GM18507 (cell line): ENCODE measurements at regions not wholly inside any gene's neighbourhood (a gene's known extent, or its start where the extent isn't known, plus 50 kb on each side); places are given as distances from the start of the nearest gene placed in this dataset.

Experiments used
- DNase-seq: peaks from one replicate; pipeline ENCODE4 v3.0.0; 2011; ENCODE audit warnings: low read depth; ENCODE audit not compliant: insufficient read length; ENCODE audit errors: extremely low spot score
- FAIRE-seq: peaks from 2 replicates; lab custom pipeline; 2011; peaks lifted over from hg19 to GRCh38; lab: Jason Lieb, UNC

GRCh38 chr2:15715596-15715995, 123.9 kb downstream of the DDX1 start:
- DNase-seq (no peak), FAIRE-seq (no peak)

DNA sequence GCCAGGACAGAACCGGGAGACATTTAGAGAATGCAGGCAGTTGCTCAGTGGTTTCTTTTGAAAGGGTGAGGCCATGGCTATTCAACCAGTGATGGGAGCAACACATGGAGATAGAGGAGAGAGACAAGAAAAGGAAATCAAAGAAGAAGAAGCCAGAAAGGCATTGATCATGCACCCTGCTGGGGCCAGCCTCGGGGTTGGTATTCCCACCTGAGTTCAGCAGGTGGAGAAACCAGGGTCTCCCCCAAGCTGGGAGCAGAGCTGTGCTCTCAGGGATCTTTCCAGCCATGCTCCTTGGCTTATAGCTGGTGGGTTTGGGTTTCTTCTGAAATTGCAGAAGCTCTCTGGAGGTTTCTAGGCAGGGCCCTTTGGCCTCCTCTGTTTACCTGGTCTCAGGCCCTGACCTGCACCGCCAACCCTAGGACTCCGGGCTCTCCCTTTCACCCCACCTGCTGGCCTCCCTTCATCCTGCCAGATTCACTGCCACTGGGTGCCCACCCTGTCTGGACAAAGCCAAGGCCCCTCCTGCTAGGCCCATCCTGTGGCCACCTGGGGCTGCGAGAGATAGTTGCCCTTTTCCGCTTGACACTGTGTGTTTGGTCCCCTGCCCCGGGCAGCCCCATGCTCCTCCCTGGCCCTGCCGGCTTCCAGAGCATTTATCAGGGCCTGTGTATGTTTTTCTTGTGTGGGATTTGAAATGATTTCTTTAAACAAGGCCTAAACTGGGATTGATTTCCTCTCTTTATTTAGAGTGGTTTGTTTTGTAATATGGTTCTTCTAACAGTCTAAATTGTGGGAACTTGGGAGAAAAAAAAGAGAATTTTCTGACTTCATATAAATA, 126.7 kb downstream of the DDX1 start:
- FAIRE-seq (no peak), DNase-seq (no peak)

- DNase-seq (no peak), FAIRE-seq (no peak)
Observed at GRCh38 chr2:15718944-15719323, 127.3 kb downstream of the DDX1 start.

- DNase-seq (no peak), FAIRE-seq (no peak)
Observed at GRCh38 chr2:15719566-15720313, 128.1 kb downstream of the DDX1 start.

DNA sequence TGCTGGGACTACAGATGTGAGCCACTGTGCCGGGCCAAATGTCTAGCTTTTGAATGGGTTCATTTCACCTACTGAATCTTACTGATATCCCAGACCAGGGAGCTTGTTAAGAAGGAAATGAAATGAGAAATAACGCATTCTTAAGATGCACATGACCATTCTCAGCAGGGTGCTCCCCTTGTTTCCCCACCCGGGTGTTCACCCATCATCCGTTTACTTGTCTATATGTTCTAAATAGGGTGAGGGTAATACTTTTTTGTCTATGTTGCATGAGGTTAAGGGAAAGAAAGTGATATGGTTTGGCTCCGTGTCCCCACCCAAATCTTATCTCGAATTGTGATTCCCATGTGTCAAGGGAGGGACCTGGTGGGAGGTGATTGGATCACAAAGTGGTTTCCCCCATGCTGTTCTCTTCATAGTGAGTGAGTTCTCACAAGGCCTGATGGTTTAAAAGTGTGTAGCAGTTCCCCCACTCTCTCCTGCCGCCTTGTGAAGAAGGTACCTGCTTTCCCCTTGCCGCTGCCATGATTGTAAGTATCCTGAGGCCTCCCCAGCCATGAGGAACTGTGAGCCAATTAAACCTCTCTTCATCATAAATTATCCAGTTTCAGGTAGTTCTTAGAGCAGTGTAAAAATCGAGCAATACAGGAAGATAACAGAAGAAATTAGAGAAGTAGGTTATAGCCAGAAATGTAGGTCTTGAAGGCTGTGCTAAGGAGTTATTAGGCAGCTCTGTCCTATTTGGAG, 129.1 kb downstream of the DDX1 start:
- DNase-seq = no peak

DNA sequence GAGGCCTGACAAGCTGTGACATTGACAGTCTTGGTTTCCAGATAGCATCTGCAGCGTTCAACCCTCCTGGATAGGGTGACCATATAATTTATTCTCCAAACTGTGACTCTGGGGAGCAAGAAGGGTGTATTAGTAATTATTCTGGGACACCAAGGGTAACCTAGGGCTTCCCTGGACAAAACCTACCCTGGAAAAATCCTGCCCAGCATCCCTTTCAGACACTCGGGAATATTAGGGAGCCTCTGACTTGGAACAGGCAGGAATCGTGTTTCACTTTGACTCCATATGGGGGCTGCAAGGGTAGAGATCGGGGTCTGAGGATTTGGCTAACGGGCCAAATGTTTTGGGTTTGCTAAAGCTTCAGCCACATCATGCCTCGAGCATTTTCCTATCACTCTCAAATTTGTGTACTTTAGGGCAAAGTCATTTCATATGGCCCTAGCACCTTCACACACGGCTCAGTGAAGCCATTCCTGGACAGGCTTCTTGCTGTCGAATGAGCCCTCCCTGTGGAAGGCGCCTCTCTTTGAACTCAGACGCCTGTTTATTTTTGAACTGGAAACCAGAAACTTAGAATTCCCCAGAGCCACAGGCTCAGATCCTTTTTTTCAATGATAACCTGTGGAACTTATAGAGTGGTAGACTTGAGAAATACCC, 129.9 kb downstream of the DDX1 start:
- FAIRE-seq = no peak
- DNase-seq = no peak

More for the DNA sequence above, 129.1 kb downstream of the DDX1 start:
- FAIRE-seq = no peak

DNA sequence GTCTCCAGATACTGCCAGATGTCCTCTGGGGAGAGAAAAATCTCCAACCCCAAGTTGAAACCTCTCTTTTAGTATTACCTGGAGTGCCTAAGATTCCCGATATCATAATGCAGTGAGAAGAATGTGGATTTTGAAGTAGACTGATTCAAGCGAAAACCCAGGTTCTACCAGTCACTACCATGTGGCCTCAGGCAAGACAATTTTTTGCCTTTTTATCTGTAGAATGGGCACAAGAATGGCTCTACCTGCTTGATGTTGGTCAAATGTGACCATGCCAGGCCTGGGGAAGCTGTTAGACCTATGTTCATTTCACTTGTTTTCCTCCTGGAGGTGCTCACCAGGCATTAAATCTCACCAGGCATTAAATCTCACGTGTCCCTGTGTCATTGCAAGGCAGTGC, 131.3 kb downstream of the DDX1 start:
- DNase-seq (no peak), FAIRE-seq (no peak)

DNA sequence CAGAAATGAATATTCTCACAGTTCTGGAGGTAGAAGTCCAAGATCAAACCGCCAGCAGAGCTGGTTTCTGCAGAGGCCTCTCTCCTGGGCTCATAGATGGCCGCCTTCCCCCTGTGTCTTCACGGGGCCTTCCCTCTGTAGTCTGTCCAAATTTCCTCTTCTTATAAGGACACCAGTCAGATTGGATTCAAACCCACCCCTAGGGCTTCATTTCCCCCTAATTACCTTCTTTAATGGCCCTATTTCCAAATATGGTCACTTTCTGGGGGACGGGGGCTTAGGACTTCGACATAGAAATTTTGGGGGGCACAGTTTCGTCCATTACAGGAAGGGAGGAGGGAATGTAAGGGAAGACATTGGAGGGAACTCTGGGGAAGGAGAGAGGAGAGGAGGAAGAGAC, 132.6 kb downstream of the DDX1 start:
- DNase-seq = no peak
- FAIRE-seq = no peak

- DNase-seq = no peak
- FAIRE-seq = no peak
Observed at GRCh38 chr2:15725101-15725781, 133.6 kb downstream of the DDX1 start.

DNA sequence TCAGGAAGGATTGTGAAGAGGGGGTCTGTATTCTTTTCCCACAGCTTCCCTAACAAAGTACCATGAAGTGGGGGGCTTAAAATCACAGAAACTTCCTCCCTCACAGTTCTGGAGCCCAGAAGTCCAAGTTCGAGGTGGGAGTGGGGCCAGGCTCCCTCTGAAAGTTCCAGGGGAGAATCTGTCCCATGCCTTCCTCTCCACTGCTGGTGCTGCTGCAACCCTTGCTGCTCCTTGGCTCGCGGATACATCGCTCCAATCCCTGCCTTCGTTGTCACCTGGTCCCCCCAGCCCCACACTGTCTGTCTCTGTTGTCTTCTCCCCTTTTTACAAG, 134.1 kb downstream of the DDX1 start:
- DNase-seq = no peak
- no peak for FAIRE-seq

DNA sequence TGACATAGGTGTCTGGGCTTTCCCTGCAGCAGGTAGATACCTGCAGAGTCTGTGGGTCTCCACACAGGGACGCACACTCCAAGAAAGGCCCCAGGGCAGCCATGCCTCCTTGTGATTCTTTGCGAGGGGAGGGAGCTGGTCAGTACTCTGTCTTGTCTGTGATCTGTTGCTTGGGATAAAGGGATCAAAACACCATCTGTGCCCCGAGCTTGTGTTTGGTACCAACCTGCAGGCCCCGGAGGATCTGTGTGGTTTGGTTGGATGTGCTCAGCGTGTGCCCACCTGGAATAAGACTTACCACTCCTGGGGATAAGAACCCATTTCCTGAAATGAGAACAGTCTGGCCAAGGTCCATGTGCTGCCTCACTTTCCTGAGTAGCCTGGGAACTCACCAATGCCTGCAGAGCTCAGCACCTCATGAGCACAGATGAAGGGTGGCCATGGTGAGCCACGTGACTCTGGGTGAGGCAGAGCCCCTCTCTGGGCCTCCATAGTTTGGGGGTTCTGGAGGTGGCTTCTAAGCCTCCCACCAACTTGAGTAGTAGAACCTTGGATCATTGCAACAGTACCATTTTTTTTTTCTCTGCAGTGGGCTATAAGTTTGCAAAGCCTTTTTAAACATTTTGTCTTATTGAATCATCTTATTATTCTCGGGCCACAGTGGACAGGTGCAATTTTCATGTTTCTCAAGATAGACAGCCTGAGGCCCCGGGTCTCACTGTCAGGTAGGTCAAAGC, 134.8 kb downstream of the DDX1 start:
- DNase-seq (no peak), FAIRE-seq (no peak)

DNA sequence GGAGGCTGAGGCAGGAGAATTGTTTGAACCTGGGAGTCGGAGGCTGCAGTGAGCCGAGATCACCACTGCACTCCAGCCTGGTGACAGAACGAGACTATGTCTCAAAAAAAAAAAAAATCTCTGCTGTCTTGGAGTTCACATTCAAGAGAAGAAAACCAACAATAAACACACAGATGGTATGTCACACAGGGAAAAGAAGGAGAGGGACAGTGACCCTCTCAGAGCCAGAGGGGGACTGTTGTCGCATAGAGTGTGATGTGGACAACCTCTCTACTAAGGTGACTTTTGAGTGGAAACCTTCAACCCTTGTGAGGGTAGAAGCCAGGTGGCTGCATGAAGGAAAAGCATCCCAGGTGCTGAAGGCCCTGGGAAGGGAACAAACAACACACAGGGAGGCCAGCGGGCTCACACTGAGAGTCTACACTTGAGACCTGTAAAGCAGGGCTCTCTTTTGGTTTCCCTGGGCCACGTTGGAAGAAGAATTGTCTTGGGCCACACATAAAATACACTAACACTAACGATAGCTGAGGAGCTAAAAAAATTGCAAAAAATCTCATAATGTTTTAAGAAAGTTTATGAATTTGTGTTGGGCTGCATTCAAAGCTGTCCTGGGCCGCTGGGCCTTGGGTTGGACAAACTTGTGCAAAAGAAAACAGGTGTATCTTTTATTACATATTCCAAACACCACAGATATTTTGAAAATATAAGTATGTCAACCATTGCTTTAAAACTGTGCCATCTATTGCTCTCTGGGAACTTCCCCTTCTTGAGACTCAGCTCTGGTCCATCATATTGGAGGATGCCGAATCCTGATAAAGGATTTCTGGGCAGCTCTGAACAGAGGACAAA, 136.0 kb downstream of the DDX1 start:
- no peak for FAIRE-seq

GRCh38 chr2:15728245-15728938, 136.7 kb downstream of the DDX1 start:
- no peak for FAIRE-seq
- DNase-seq = no peak

More for the DNA sequence above, 136.0 kb downstream of the DDX1 start:
- no peak for DNase-seq

- no peak for FAIRE-seq
- DNase-seq = no peak
Observed at GRCh38 chr2:15729001-15729400, 137.3 kb downstream of the DDX1 start.

GRCh38 chr2:15729709-15730544, 138.3 kb downstream of the DDX1 start:
- DNase-seq (no peak), FAIRE-seq (no peak)

DNA sequence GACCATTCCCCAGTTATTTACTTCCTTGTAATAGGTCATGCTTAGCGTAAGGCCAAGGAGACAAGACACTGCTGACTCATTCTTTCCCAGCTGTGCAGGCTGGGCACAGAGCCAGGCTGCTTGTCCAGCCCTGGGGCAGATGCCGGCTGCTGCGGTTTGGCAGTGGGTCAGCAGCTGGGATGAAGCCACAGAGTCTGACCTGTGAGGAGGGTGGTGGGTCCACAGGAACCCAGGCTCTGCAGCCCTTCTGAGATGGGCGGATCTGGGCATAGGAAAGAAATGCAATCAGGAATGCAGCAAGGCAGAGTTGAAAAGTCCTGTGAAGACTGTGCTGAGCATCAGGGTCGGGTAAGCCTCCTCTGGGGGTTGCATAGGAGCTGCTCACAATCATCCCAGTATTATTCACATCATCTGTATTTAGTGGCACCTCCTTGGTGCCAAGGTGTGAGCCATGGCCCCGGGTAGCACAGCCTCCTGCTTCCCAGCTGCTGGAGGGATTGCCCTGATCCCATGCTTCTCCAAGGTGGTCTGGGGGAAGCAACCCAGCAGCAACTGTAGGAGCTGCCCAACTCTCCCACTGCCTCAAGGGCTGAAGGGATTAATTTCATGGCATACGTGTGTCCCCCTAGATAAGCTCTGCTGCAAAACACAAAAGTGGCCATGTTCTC, 139.0 kb downstream of the DDX1 start:
- FAIRE-seq = no peak
- no peak for DNase-seq
